ENCODE measurements at regions not wholly inside any gene's neighbourhood (a gene's known extent, or its start where the extent isn't known, plus 50 kb on each side); places are given as distances from the start of the nearest gene placed in this dataset.

GRCh38 chr1:98422816-98423215 is 238.7 kb upstream of the SNX7 start:
- no peak for TF ChIP-seq CTCF (conservative IDR thresholded peaks at IDR 0.05; ENCODE audit: low read depth, low read length)
- no peak for TF ChIP-seq EZH2 (IDR thresholded peaks at IDR 0.05; ENCODE audit: borderline replicate concordance, low read depth, low read length, poor library complexity, severe bottlenecking)

Data from A673 (cell line).